Esophagus muscularis mucosa (tissue), 4 donors: ENCODE measurements at regions not wholly inside any gene's neighbourhood (a gene's known extent, or its start where the extent isn't known, plus 50 kb on each side); places are given as distances from the start of the nearest gene placed in this dataset.

Source experiments
- CTCF ChIP-seq, 3 experiments: fragments of 200-600 bp in 2 of 3; fragments of 450-650 bp in 1 of 3; sonication (generic) in 2 of 3; IDR thresholded peaks; one replicate each; pipeline ENCODE4 v1.5.1; 2017 to 2019; ENCODE audit warnings: antibody characterized with exemption in 3 of 3, mild to moderate bottlenecking in 2 of 3, moderate library complexity in 1 of 3
- EP300 ChIP-seq: sonication (generic); formaldehyde crosslinking; IDR thresholded peaks from one replicate; pipeline ENCODE4 v1.6.1; 2017; ENCODE audit warnings: antibody characterized with exemption
- POLR2AphosphoS5 ChIP-seq, 2 donors: sonication (generic); formaldehyde crosslinking; IDR thresholded peaks; one replicate each; pipeline ENCODE4 v1.6.1; 2017; ENCODE audit warnings: antibody characterized with exemption in 2 of 2

DNA sequence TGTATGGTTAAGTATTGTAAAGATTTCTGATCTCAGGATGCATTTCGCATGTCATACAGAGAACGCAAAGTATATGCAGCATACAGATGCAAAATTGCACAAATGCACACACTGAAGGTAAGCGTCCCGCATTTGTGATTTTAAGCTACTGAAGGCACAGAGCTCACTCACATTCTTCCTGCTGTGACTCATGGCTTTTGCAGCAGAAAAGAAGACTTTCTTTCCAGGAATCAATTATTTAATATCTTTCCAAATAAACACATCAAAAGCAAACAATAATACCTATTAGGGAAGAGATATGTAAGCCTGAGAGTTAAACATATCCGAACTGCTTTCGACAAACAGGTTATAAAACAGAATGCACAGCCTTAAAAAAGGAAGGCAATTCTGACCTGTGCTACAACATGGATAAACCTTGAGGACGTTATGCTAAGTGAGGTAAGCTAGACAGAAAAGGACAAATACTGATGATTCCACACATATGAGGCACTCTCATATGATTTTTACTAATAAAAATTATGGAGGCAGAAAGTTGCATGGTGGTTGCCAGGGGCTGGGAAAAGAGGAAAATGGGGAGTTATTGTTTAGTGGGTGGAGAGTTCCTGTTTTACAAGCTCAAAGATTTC, 109.0 kb downstream of the TFAP2A start:
- TF ChIP-seq CTCF (IDR thresholded peaks at IDR 0.05) (no peak), EP300 (no peak), POLR2AphosphoS5 (IDR thresholded peaks at IDR 0.05) (no peak)
